ENCODE measurements at regions not wholly inside any gene's neighbourhood (a gene's known extent, or its start where the extent isn't known, plus 50 kb on each side); places are given as distances from the start of the nearest gene placed in this dataset.

DNA sequence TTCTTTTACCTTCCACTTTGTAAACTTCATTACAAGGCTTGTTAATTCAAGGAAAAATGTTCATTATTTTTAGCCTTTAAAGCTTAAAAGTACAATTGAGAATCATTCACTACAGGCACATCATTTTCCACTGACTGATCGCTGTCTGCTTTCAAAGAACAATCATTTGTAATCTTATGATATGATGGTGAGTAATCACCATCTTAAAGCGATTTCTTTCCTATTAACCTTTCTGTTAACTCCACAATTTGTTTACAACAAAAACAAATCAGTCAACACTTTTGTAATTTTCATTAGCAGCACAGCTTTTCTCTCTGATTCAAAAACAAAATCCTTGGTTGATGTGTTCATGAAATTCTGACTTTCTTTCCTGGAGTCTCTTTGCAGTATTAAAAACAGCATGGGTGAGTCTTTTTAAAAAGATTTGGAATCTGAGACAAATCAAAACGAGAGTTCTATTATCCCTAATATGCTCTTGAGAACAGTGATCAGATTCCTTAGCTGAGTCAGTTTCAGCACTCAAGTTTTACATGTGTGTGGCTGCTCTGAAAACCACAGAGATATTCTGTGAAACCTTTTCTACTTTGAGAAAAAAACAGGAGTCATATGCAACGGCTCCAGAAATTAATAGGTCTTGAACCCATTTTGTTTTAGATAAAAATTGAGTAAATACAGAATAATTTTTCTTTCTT is 145.8 kb upstream of the TMPRSS15 start:
- TF ChIP-seq, protein P1, sequence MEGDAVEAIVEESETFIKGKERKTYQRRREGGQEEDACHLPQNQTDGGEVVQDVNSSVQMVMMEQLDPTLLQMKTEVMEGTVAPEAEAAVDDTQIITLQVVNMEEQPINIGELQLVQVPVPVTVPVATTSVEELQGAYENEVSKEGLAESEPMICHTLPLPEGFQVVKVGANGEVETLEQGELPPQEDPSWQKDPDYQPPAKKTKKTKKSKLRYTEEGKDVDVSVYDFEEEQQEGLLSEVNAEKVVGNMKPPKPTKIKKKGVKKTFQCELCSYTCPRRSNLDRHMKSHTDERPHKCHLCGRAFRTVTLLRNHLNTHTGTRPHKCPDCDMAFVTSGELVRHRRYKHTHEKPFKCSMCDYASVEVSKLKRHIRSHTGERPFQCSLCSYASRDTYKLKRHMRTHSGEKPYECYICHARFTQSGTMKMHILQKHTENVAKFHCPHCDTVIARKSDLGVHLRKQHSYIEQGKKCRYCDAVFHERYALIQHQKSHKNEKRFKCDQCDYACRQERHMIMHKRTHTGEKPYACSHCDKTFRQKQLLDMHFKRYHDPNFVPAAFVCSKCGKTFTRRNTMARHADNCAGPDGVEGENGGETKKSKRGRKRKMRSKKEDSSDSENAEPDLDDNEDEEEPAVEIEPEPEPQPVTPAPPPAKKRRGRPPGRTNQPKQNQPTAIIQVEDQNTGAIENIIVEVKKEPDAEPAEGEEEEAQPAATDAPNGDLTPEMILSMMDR (IDR thresholded peaks at IDR 0.05 in 2 of 3, conservative IDR thresholded peaks at IDR 0.05 in 1 of 3; ENCODE audit: borderline replicate concordance in 1 of 3, insufficient read depth in 1 of 3, low read depth in 2 of 3, low read length in 2 of 3): no peak
- TF ChIP-seq, protein P2, sequence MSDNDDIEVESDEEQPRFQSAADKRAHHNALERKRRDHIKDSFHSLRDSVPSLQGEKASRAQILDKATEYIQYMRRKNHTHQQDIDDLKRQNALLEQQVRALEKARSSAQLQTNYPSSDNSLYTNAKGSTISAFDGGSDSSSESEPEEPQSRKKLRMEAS (IDR thresholded peaks at IDR 0.05): no peak
- no peak for TF ChIP-seq SIN3A (IDR thresholded peaks at IDR 0.05; ENCODE audit: low read depth)
- no peak for TF ChIP-seq EZH2 (IDR thresholded peaks at IDR 0.05)
- no peak for TF ChIP-seq ZFX (IDR thresholded peaks at IDR 0.05)
- TF ChIP-seq, protein P3, sequence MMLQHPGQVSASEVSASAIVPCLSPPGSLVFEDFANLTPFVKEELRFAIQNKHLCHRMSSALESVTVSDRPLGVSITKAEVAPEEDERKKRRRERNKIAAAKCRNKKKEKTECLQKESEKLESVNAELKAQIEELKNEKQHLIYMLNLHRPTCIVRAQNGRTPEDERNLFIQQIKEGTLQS (IDR thresholded peaks at IDR 0.05): no peak
- no peak for TF ChIP-seq POLR2A (IDR thresholded peaks at IDR 0.05; ENCODE audit: borderline replicate concordance, extremely low read depth, insufficient read depth, insufficient read length)
- no peak for TF ChIP-seq RAD21 (IDR thresholded peaks at IDR 0.05; ENCODE audit: low read depth)

Data from HCT116 (cell line).